ENCODE measurements at regions not wholly inside any gene's neighbourhood (a gene's known extent, or its start where the extent isn't known, plus 50 kb on each side); places are given as distances from the start of the nearest gene placed in this dataset.

GRCh38 chrX:16436348-16437188 is 213.4 kb upstream of the S100G start (continued):
- no peak for TF ChIP-seq CLOCK (CRISPR knock-in tag; IDR thresholded peaks at IDR 0.05; ENCODE audit: borderline replicate concordance)

GRCh38 chrX:16440446-16440845 is 209.5 kb upstream of the S100G start:
- H3K9me3 ChIP-seq (replicated peaks; ENCODE audit: control insufficient read depth, insufficient read depth, low read depth, low read length): no peaks in the 10 kb centered on the region
- no peaks in the 10 kb centered on the region for H3K36me3 ChIP-seq (ENCODE audit: control insufficient read depth, insufficient read depth, low read length)
- in situ Hi-C loops (cut with MboI) (loop anchor here (25.0 kb wide), 2 partner anchors 247 to 678 kb away; no protein-coding TSS in a partner anchor), intact Hi-C loops (cut with micrococcal nuclease) (no loop called here)
- no peak overlapping the region for H3K9ac ChIP-seq (ENCODE audit: insufficient read depth in 1 of 2, low read depth in 2 of 2, low read length in 2 of 2)
- no peaks in the 10 kb centered on the region for H3K9me1 ChIP-seq (ENCODE audit: control insufficient read depth, insufficient read depth, low read length)
- BruUV-seq (replicated peaks): no TSS peak
- ChIA-PET POLR2A (no interaction called here), CTCF (ENCODE audit: low intra/inter-chr PET ratio) (interaction anchor here (0.6 kb wide), 1 partner anchor 233 kb away, joined by 3 read pairs; no protein-coding TSS in a partner anchor)
- no peaks in the 10 kb centered on the region for H3K79me2 ChIP-seq (ENCODE audit: control insufficient read depth, insufficient read depth, low read length)
- H3K4me2 ChIP-seq (ENCODE audit: insufficient read depth, low read length): no peak overlapping the region
- no peaks in the 10 kb centered on the region for H3K4me1 ChIP-seq (replicated peaks in 1 of 2; ENCODE audit: control insufficient read depth in 2 of 2, insufficient read depth in 2 of 2, low read length in 2 of 2)
- ATAC-seq (no peak), FAIRE-seq (no peak), DNase-seq (ENCODE audit: extremely low read depth in 1 of 4, low spot score in 3 of 4) (no peak)
- H3K27me3 ChIP-seq (ENCODE audit: control insufficient read depth in 2 of 2, insufficient read depth in 2 of 2, low read length in 2 of 2): no peaks in the 10 kb centered on the region
- no peak overlapping the region for H3K4me3 ChIP-seq
- no peak overlapping the region for H2AFZ ChIP-seq (ENCODE audit: low read depth, low read length)
- no peak overlapping the region for H3K27ac ChIP-seq (ENCODE audit: extremely low read depth, low read depth, low read length)
- no peaks in the 10 kb centered on the region for H4K20me1 ChIP-seq (replicated peaks; ENCODE audit: control insufficient read depth, insufficient read depth, low read length)
- no peak for TF ChIP-seq ZNF12 (CRISPR knock-in tag; IDR thresholded peaks at IDR 0.05)
- no peak for TF ChIP-seq CBFA2T2 (conservative IDR thresholded peaks at IDR 0.05)
- TF ChIP-seq, protein P1, sequence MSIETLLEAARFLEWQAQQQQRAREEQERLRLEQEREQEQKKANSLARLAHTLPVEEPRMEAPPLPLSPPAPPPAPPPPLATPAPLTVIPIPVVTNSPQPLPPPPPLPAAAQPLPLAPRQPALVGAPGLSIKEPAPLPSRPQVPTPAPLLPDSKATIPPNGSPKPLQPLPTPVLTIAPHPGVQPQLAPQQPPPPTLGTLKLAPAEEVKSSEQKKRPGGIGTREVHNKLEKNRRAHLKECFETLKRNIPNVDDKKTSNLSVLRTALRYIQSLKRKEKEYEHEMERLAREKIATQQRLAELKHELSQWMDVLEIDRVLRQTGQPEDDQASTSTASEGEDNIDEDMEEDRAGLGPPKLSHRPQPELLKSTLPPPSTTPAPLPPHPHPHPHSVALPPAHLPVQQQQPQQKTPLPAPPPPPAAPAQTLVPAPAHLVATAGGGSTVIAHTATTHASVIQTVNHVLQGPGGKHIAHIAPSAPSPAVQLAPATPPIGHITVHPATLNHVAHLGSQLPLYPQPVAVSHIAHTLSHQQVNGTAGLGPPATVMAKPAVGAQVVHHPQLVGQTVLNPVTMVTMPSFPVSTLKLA (conservative IDR thresholded peaks at IDR 0.05): no peak
- no peak for TF ChIP-seq NR3C1 (CRISPR knock-in tag; IDR thresholded peaks at IDR 0.05)
- TF ChIP-seq MYBL2 (IDR thresholded peaks at IDR 0.05; ENCODE audit: low read depth): no peak
- TF ChIP-seq MYBL2 (CRISPR knock-in tag; IDR thresholded peaks at IDR 0.05; ENCODE audit: borderline replicate concordance): no peak
- TF ChIP-seq DPF2 (IDR thresholded peaks at IDR 0.05): no peak
- no peak for TF ChIP-seq ZKSCAN3 (CRISPR knock-in tag; IDR thresholded peaks at IDR 0.05)
- no peak for TF ChIP-seq CAMTA2 (CRISPR knock-in tag; conservative IDR thresholded peaks at IDR 0.05)
- TF ChIP-seq, protein P2, sequence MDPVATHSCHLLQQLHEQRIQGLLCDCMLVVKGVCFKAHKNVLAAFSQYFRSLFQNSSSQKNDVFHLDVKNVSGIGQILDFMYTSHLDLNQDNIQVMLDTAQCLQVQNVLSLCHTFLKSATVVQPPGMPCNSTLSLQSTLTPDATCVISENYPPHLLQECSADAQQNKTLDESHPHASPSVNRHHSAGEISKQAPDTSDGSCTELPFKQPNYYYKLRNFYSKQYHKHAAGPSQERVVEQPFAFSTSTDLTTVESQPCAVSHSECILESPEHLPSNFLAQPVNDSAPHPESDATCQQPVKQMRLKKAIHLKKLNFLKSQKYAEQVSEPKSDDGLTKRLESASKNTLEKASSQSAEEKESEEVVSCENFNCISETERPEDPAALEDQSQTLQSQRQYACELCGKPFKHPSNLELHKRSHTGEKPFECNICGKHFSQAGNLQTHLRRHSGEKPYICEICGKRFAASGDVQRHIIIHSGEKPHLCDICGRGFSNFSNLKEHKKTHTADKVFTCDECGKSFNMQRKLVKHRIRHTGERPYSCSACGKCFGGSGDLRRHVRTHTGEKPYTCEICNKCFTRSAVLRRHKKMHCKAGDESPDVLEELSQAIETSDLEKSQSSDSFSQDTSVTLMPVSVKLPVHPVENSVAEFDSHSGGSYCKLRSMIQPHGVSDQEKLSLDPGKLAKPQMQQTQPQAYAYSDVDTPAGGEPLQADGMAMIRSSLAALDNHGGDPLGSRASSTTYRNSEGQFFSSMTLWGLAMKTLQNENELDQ (CRISPR knock-in tag; IDR thresholded peaks at IDR 0.05; ENCODE audit: borderline replicate concordance): no peak
